ENCODE measurements at regions not wholly inside any gene's neighbourhood (a gene's known extent, or its start where the extent isn't known, plus 50 kb on each side); places are given as distances from the start of the nearest gene placed in this dataset.

DNA sequence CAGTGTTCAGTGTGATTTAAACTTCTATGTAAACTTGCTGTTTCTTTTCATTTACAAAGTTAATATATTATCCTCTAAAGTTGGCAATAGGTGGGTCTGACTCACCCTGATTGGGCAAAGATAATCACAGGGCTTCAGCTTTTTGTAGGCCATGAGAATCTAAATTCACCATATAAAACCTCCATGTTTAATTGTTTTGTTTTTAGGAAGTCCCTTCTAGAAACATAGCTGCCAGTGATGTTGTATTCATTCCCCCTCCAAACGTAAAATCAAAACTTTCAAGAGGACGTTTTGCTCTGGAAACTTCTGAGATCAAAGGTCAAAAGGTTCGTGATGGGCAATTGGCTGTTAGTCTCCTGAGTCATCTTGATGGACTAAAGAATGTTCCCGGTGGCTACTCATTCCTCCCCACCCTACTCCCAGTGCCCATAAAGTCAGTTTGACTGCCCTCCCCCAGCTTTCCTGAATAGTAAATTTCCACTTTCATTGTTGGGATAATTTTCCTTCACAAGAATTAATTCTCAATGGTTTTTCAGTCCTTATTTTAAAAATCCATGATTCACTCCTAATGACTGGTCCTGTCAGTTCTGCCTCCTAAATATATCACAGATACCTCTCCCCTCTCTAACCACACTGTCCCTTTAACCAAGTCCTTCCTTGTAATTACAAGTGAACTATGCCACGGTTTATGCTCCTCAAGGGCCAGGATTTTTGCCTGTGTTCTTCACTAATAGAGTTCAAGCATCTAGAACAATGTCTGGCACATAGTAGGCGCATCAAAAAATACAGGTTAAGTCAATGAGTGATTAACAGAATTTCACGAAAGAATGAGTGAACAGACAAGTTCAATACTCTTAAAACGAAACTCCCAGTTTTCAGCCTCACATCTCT is 164.4 kb upstream of the VRK2 start:
- intact Hi-C loops (cut with DNase I) = no loop called here

GRCh38 chr2:57882895-57883515 is 163.6 kb upstream of the VRK2 start:
- H3K36me3 ChIP-seq (replicated peaks in 1 of 2; ENCODE audit: insufficient read depth in 1 of 2, low read depth in 2 of 2) = no peaks in the 10 kb centered on the region
- peak in 2 of 4 donors; percentile 13 to 33 for DNase-seq
- H3K9me3 ChIP-seq = no peaks in the 10 kb centered on the region
- peaks cover 8% of the 10 kb centered on the region for H3K4me1 ChIP-seq
- H3K27ac ChIP-seq = no peak overlapping the region
- H3K27me3 ChIP-seq = no peaks in the 10 kb centered on the region
- ATAC-seq = peak; percentile 50
- 50 to 61% methylated on average over 5 of the region's 5 CpGs for WGBS, 2 donors
- H3K4me3 ChIP-seq = no peak overlapping the region
- intact Hi-C loops (cut with DNase I) = no loop called here
- TF ChIP-seq POLR2A (IDR thresholded peaks at IDR 0.05) = no peak
- TF ChIP-seq, protein P1, sequence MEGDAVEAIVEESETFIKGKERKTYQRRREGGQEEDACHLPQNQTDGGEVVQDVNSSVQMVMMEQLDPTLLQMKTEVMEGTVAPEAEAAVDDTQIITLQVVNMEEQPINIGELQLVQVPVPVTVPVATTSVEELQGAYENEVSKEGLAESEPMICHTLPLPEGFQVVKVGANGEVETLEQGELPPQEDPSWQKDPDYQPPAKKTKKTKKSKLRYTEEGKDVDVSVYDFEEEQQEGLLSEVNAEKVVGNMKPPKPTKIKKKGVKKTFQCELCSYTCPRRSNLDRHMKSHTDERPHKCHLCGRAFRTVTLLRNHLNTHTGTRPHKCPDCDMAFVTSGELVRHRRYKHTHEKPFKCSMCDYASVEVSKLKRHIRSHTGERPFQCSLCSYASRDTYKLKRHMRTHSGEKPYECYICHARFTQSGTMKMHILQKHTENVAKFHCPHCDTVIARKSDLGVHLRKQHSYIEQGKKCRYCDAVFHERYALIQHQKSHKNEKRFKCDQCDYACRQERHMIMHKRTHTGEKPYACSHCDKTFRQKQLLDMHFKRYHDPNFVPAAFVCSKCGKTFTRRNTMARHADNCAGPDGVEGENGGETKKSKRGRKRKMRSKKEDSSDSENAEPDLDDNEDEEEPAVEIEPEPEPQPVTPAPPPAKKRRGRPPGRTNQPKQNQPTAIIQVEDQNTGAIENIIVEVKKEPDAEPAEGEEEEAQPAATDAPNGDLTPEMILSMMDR (IDR thresholded peaks at IDR 0.05) = peak in 1 of 7 experiments; percentile 14

More for the DNA sequence above, 164.4 kb upstream of the VRK2 start:
- Histone ChIP-seq H3K4me1 (peaks cover 10% of the 10 kb centered on the region), H3K36me3 (replicated peaks in 1 of 2; ENCODE audit: insufficient read depth in 1 of 2, low read depth in 2 of 2) (no peaks in the 10 kb centered on the region), H3K27me3 (no peaks in the 10 kb centered on the region), H3K27ac (peak overlapping the region in 1 of 4 donors; percentile 1), H3K9me3 (no peaks in the 10 kb centered on the region), H3K4me3 (no peak overlapping the region)
- 56 to 69% methylated on average over 8 of the region's 8 CpGs for WGBS, 2 donors
- DNase-seq = no peak
- ATAC-seq = no peak
- TF ChIP-seq, protein P1 (IDR thresholded peaks at IDR 0.05) = no peak
- no peak for TF ChIP-seq POLR2A (IDR thresholded peaks at IDR 0.05)

DNA sequence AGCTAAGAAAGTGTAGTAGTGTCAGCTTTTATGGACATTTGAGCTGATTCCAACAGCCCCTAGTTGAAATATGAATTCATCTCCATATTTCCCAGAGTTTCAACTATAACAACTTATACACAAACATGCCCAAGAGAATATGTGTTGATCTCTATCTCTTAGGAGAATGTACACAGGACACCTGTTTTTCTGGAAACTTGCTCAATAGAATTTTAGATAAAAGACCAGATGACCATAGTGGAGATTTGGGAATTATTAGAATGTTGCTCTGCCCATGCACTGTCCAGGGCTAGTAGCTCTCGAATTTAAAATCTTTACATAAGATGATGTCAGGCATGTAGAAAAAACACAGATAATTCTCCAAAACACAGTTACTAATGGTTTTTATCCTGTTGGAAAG is 162.3 kb upstream of the VRK2 start:
- DNase-seq = no peak
- no peak overlapping the region for H3K4me3 ChIP-seq
- no peaks in the 10 kb centered on the region for H3K9me3 ChIP-seq
- TF ChIP-seq POLR2A (IDR thresholded peaks at IDR 0.05) = no peak
- TF ChIP-seq, protein P1 (IDR thresholded peaks at IDR 0.05) = no peak
- no peaks in the 10 kb centered on the region for H3K36me3 ChIP-seq (replicated peaks in 1 of 2; ENCODE audit: insufficient read depth in 1 of 2, low read depth in 2 of 2)
- 69 to 82% methylated on average over 1 of the region's 1 CpG for WGBS, 2 donors
- no peaks in the 10 kb centered on the region for H3K4me1 ChIP-seq
- no peak overlapping the region for H3K27ac ChIP-seq
- intact Hi-C loops (cut with DNase I) = no loop called here
- no peaks in the 10 kb centered on the region for H3K27me3 ChIP-seq
- no peak for ATAC-seq

DNA sequence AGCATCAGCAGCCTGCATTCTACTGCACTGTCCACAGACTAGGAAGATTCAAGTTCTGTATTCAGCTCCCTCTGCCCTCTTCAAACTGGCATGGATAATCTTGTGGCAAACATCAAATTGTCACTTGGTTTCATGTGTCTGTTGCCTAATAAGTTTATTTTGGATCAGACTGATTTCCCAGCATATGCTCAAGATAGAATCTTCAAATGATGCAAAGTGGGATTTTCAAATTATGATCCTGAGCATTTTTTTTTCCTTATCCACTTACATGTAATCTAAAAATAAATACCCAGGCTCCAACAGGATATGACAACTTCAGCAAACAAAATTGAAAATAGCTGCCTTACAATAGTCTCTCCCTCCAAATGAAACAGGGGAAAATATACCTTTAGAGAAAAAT is 160.9 kb upstream of the VRK2 start:
- no peaks in the 10 kb centered on the region for H3K27me3 ChIP-seq
- H3K4me3 ChIP-seq = no peak overlapping the region
- H3K4me1 ChIP-seq = no peaks in the 10 kb centered on the region
- ATAC-seq (no peak), DNase-seq (no peak)
- intact Hi-C loops (cut with DNase I) = no loop called here
- no peak overlapping the region for H3K27ac ChIP-seq
- H3K36me3 ChIP-seq (replicated peaks in 1 of 2; ENCODE audit: insufficient read depth in 1 of 2, low read depth in 2 of 2) = no peaks in the 10 kb centered on the region
- H3K9me3 ChIP-seq = no peaks in the 10 kb centered on the region
- TF ChIP-seq POLR2A (IDR thresholded peaks at IDR 0.05) = no peak
- TF ChIP-seq, protein P1 (IDR thresholded peaks at IDR 0.05) = no peak
